GM18517 (cell line): ENCODE measurements at regions not wholly inside any gene's neighbourhood (a gene's known extent, or its start where the extent isn't known, plus 50 kb on each side); places are given as distances from the start of the nearest gene placed in this dataset.
"Not testable (repeated sequence)": the region's sequence is repeated elsewhere in the genome, so short reads cannot be mapped to it uniquely, and the experiment has no call there.

Experiments
- ATAC-seq: cut with Tn5 transposase; IDR thresholded peaks from one replicate; pipeline ENCODE4 v1.9.1; 2021; ENCODE audit warnings: mild to moderate bottlenecking, moderate library complexity; ENCODE audit not compliant: unreplicated experiment

DNA sequence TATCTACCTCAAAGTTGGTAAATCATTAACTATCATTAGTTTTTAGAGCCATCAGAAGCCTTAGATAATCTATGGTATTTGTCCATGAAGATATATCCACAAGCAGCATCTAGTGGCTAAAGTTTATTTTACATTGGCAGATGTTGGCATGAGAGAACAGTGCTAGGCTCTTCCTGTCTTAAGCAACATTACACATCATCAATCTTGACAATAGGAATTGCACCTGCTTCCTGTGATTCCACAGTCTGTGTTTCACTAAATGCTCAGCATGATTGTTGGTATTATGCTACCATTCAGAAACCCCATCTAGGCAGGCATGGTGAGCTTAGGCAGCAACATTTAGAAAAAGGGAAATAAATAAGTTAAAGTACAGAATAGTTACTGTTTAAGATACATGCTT lies 246.6 kb downstream of the SLCO4C1 start:
- no peak for ATAC-seq

DNA sequence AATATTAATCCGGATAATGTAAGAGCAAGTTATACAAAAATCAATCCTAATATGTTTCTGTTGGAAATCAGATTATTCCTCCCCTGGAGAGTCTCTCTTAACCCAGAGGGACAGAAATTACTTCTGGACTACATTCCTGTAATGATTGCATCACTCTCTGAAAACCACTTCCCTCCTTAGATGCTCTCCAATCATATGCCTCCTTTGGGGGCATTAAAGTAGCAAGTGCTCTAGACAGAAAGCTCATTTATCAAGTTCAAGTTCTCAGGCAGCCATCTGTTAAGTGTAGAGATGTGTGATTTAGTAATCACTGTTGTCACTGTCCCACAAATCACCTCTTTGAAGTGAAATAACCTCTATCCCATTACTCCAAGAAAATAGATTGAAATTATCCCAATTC lies 247.1 kb downstream of the SLCO4C1 start:
- ATAC-seq = no peak

DNA sequence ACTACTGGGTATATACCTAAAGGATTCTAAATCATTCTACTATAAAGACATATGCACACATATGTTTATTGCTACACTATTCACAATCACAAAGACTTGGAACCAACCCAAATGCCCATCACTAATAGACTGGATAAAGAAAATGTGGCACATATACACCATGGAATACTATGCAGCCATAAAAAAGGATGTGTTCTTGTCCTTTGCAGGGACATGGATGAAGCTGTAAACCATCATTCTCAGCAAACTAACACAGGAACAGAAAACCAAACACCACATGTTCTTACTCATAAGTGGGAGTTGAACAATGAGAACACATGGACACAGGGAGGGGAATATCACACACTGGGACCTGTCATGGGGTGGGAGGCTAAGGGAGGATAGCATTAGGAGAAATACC lies 249.0 kb downstream of the SLCO4C1 start:
- ATAC-seq = not testable (repeated sequence)

GRCh38 chr5:102040326-102040725 lies 255.8 kb downstream of the SLCO4C1 start:
- ATAC-seq = no peak

- ATAC-seq = no peak
Measured at GRCh38 chr5:102036927-102037326, 259.2 kb downstream of the SLCO4C1 start.

GRCh38 chr5:102031711-102032110 lies 264.4 kb downstream of the SLCO4C1 start:
- no peak for ATAC-seq

DNA sequence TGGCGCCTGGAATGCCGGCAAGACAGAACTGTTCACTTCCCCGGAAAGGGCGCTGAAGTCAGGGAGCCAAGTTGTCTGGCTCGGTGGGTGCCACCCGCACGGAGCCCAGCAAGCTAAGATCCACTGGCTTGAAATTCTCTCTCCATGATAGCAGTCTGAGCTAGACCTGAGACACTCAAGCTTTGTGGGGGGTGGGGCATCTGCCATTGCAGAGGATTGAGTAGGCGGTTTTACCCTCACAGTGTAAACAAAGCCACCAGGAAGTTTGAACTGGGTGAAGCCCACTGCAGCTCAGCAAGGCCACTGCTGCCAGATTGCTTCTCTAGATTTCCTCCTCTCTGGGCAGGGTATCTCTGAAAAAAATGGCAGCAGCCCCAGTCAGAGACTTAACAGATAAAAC lies 277.4 kb downstream of the SLCO4C1 start:
- no peak for ATAC-seq

GRCh38 chr5:102018279-102018678 lies 277.8 kb downstream of the SLCO4C1 start:
- no peak for ATAC-seq

GRCh38 chr5:102014371-102014770 lies 281.7 kb downstream of the SLCO4C1 start:
- no peak for ATAC-seq

- no peak for ATAC-seq
Measured at GRCh38 chr5:102010644-102011043, 285.4 kb downstream of the SLCO4C1 start.

DNA sequence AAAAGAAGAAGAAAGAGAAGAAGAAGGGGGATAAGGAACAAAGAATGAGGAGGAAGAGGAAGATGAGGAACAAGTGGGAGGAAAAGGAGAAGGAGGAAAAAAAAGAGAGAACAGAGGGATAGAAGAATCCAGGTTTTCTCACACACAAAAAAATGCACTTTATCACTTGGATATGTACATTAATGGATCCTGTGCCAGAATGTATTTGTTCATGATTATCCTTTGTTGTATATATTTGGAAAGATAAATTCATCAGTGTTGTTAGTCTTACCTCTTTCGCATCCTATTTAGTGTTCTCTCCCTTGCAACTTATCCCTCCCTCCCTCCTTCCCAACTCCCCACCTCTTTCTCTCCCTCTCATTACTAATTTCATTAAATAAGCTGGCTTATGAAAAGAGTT lies 298.8 kb downstream of the SLCO4C1 start:
- ATAC-seq = no peak

- no peak for ATAC-seq
Measured at GRCh38 chr5:101995585-101995984, 300.5 kb downstream of the SLCO4C1 start.

- no peak for ATAC-seq
Measured at GRCh38 chr5:101991486-101991885, 304.6 kb downstream of the SLCO4C1 start.

GRCh38 chr5:101989659-101990058 lies 306.4 kb downstream of the SLCO4C1 start:
- ATAC-seq = no peak

DNA sequence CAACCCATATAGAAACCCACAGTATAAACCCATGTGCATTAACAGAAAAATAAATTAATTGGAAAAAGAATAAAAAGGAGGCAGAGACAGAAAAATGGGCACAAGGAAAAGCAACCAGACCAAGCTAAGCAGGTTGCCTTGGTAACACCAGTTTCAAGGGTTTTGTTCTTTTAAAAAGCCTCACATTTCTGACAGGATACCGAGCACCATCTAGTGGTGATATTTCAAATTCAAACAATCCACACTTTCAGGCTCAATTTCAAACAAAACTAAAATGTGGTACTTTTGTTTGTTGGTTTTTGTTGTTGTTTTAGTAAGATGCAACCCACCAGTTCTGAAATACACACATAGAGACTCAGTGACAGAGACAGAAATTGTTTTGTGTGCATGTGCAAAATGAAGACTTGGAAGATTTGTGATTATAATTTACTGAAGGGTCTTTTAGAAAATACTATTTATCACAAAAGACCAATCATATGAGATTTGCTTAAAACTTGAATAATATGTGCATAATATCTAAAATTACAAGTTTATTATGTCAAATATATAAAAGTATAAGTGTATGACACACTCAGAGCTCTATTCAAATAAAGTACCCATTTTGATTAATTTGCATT lies 318.2 kb downstream of the SLCO4C1 start:
- peak; percentile 93 for ATAC-seq

- ATAC-seq = no peak
Measured at GRCh38 chr5:101976933-101977332, 319.2 kb downstream of the SLCO4C1 start.

DNA sequence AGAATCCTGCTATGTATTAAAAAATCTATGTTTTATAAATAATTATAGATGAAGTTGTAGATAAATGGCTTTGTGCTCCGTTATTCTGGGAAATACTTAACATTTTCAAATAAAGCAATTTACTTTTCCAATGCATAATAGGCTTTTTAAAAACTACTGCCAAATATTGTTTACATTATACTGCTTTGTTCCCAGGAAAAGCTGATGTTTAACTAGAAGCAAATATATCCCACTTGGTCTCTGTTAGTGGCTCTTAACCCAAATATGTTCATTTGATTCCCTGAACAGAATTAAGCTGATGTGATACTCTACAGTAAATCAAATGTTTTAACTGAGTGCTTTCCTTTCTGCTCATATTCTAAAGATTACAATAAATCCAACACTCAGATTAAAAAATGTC lies 326.3 kb downstream of the SLCO4C1 start:
- no peak for ATAC-seq

DNA sequence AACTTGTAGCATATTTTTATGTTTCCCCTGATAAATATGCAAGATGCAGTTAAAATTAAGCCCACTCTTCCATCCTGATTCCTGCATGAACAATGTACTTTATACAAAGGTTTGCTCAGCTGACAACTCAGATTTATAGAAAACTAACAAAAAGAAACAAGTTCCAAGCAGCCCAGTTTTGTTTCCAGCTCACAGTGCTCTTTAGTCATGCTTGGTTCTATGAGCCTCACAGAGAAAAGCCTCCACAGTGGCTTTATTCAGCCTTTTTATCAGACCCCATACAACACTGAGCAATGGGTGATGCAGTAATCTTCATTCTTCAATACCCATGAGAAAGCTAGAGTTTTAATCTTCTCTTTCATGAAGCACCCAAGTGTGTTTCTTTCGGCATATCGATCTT lies 329.6 kb downstream of the SLCO4C1 start:
- no peak for ATAC-seq

DNA sequence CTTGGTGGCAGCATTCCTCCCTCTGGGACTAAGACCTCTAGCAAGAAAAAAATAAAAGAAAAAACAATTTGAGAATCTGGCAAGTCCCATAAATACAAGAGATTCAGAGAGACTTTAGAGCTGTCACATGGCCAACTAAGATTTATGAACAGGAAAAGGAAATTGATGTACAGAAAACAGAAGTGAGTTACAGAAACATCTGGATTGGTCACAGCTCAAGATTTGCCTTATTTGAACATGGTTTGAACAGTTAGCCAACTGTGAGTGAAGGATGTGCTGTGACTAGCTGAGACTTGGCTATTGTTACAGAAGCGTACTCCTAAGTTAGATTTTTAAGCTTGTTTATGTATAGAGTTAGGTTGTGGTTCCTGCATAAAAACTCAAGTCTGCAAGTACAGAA lies 340.2 kb downstream of the SLCO4C1 start:
- no peak for ATAC-seq

DNA sequence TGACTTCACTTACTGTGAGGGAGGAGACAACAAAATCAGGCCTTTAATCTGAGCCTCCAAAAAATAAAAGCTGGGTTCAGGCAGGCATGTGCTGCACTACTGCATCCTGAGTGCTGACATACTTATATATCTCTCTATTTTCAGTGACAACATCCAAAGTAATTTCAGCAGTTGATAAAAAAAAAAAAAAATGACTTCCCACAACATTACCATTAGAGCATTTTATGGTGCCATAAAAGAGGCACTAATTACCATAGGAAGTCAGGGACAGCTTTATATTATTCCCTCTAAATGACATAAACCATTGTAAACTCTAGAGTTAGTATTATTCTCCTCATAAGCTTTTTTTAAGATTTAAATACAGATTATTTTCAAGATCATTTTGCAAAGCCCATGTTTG lies 346.1 kb downstream of the SLCO4C1 start:
- no peak for ATAC-seq

DNA sequence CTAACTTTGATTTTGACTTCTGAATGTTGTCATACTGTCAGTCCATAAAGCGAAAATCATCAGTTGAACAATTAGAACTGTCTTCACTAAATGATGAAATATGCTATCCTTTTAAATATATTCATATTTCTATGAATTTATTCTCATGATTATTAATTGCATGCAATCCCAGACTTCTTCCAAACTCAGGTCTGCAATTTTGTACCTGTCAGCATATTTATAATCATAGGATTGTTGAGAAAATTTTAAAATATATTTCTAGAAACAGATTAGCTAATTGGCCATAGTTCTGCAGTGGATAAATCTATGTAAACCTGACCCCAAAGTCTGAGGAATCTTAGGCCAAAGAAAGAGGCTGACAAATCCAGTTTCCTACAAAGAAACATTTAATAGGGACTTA lies 347.5 kb downstream of the SLCO4C1 start:
- ATAC-seq = no peak

DNA sequence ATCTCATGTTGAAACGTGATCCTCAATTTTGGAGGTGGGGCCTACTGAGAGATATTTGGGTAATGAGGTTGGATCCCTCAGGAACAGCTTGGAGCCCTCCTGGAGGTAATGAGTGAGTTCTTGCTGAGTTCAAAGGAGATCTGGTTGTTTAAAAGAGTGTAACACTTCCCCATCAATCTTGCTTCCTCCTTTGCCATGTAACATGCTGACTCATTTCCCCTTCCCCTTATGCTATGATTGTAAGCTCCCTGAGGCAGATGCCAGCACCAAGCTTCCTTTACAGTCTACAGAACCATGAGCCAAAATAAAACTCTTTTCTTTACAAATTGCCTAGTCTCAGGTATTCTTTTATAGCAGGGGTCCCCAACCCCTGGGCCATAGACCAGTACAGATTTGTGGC lies 352.3 kb downstream of the SLCO4C1 start:
- no peak for ATAC-seq

GRCh38 chr5:101942321-101942882 lies 353.7 kb downstream of the SLCO4C1 start:
- peak; percentile 87 for ATAC-seq
